Fibroblast of mammary gland (primary cell): ENCODE measurements at regions not wholly inside any gene's neighbourhood (a gene's known extent, or its start where the extent isn't known, plus 50 kb on each side); places are given as distances from the start of the nearest gene placed in this dataset.
"Not testable (repeated sequence)": the region's sequence is repeated elsewhere in the genome, so short reads cannot be mapped to it uniquely, and the experiment has no call there.

ENCODE experiments used
- DNase-seq: peaks from one replicate; pipeline ENCODE4 v3.0.0-alpha.2; 2010; ENCODE audit warnings: low read depth
- H3K4me3 ChIP-seq: 2 replicates; pipeline ENCODE4 v1.5.1; 2011; ENCODE audit warnings: low read depth, mild to moderate bottlenecking, low read length, moderate library complexity; ENCODE audit not compliant: control insufficient read depth
- CTCF ChIP-seq: conservative IDR thresholded peaks from 2 replicates; pipeline ENCODE4 v1.5.1; 2011; ENCODE audit warnings: low read depth, low read length, inconsistent platforms; ENCODE audit not compliant: control insufficient read depth, insufficient read depth

- DNase-seq, H3K4me3 ChIP-seq: not testable (repeated sequence)
Observed at GRCh38 chr6:142016666-142017065, 116.1 kb upstream of the GJE1 start.

- not testable (repeated sequence) for DNase-seq, H3K4me3 ChIP-seq
Observed at GRCh38 chr6:142015463-142015862, 117.3 kb upstream of the GJE1 start.

GRCh38 chr6:142015011-142015410 is 117.7 kb upstream of the GJE1 start:
- no peak overlapping the region for H3K4me3 ChIP-seq
- TF ChIP-seq CTCF: no peak
- no peak for DNase-seq

- H3K4me3 ChIP-seq: no peak overlapping the region
- peak; percentile 90 for DNase-seq
- TF ChIP-seq CTCF: no peak
Observed at GRCh38 chr6:142014515-142014914, 118.2 kb upstream of the GJE1 start.

GRCh38 chr6:142013875-142014495 is 118.7 kb upstream of the GJE1 start:
- no peak overlapping the region for H3K4me3 ChIP-seq

GRCh38 chr6:142013287-142013686 is 119.4 kb upstream of the GJE1 start:
- no peak for TF ChIP-seq CTCF
- no peak overlapping the region for H3K4me3 ChIP-seq
- peak; percentile 92 for DNase-seq

More at GRCh38 chr6:142013875-142014495, 118.7 kb upstream of the GJE1 start:
- no peak for TF ChIP-seq CTCF
- DNase-seq: no peak

- DNase-seq: no peak
- no peak overlapping the region for H3K4me3 ChIP-seq
- no peak for TF ChIP-seq CTCF
Observed at GRCh38 chr6:142011775-142012174, 121.0 kb upstream of the GJE1 start.

- DNase-seq: peak; percentile 50
- no peak for TF ChIP-seq CTCF
- no peak overlapping the region for H3K4me3 ChIP-seq
Observed at GRCh38 chr6:142011156-142011555, 121.6 kb upstream of the GJE1 start.
